HG03571 (cell line): ENCODE measurements at regions not wholly inside any gene's neighbourhood (a gene's known extent, or its start where the extent isn't known, plus 50 kb on each side); places are given as distances from the start of the nearest gene placed in this dataset.
"Not testable (repeated sequence)": the region's sequence is repeated elsewhere in the genome, so short reads cannot be mapped to it uniquely, and the experiment has no call there.

Source experiments
- ATAC-seq: cut with Tn5 transposase; IDR thresholded peaks from one replicate; pipeline ENCODE4 v1.9.1; 2021; ENCODE audit not compliant: unreplicated experiment

GRCh38 chr2:101645886-101646285 lies 51.6 kb upstream of the MAP4K4 start:
- not testable (repeated sequence) for ATAC-seq

GRCh38 chr2:101644842-101645383 lies 52.6 kb upstream of the MAP4K4 start:
- ATAC-seq, result no peak

- no peak for ATAC-seq
Measured at GRCh38 chr2:101643004-101643524, 54.4 kb upstream of the MAP4K4 start.

GRCh38 chr2:101638817-101639605 lies 58.5 kb upstream of the MAP4K4 start:
- no peak for ATAC-seq

- no peak for ATAC-seq
Measured at GRCh38 chr2:101638181-101638711, 59.3 kb upstream of the MAP4K4 start.

GRCh38 chr2:101630224-101630949 lies 67.1 kb upstream of the MAP4K4 start:
- no peak for ATAC-seq

GRCh38 chr2:101628030-101628392 lies 69.5 kb upstream of the MAP4K4 start:
- ATAC-seq, result no peak

GRCh38 chr2:101627285-101628029 lies 70.0 kb upstream of the MAP4K4 start:
- ATAC-seq, result no peak

GRCh38 chr2:101625814-101626213 lies 71.7 kb upstream of the MAP4K4 start:
- ATAC-seq, result not testable (repeated sequence)

GRCh38 chr2:101625387-101625786 lies 72.1 kb upstream of the MAP4K4 start:
- peak; percentile 37 for ATAC-seq

- ATAC-seq, result no peak
Measured at GRCh38 chr2:101624706-101625332, 72.7 kb upstream of the MAP4K4 start.

GRCh38 chr2:101623031-101623521 lies 74.4 kb upstream of the MAP4K4 start:
- ATAC-seq, result peak; percentile 66

GRCh38 chr2:101622210-101623030 lies 75.1 kb upstream of the MAP4K4 start:
- ATAC-seq, result peak; percentile 66

- no peak for ATAC-seq
Measured at GRCh38 chr2:101619191-101619591, 78.3 kb upstream of the MAP4K4 start.

- ATAC-seq, result no peak
Measured at GRCh38 chr2:101617796-101618195, 79.7 kb upstream of the MAP4K4 start.

GRCh38 chr2:101617188-101617587 lies 80.3 kb upstream of the MAP4K4 start:
- no peak for ATAC-seq

- no peak for ATAC-seq
Measured at GRCh38 chr2:101614127-101614759, 83.3 kb upstream of the MAP4K4 start.

- no peak for ATAC-seq
Measured at GRCh38 chr2:101613056-101613704, 84.3 kb upstream of the MAP4K4 start.
